ENCODE measurements at regions not wholly inside any gene's neighbourhood (a gene's known extent, or its start where the extent isn't known, plus 50 kb on each side); places are given as distances from the start of the nearest gene placed in this dataset.

- TF ChIP-seq CTCF (IDR thresholded peaks at IDR 0.05; ENCODE audit: borderline replicate concordance, extremely low read depth, low read length, poor library complexity, severe bottlenecking) (no peak), EZH2 (IDR thresholded peaks at IDR 0.05; ENCODE audit: borderline replicate concordance, low read depth, low read length, severe bottlenecking) (no peak)
These were observed 330.4 kb downstream of the ICE1 start for GRCh38 chr5:5752844-5753243.
